GM12865 (cell line): ENCODE measurements at regions not wholly inside any gene's neighbourhood (a gene's known extent, or its start where the extent isn't known, plus 50 kb on each side); places are given as distances from the start of the nearest gene placed in this dataset.

ENCODE experiments used
- DNase-seq: peaks from one replicate; pipeline ENCODE4 v3.0.0; 2010; ENCODE audit warnings: low read depth
- H3K4me3 ChIP-seq: 2 replicates; pipeline ENCODE4 v1.5.1; 2011; ENCODE audit warnings: mild to moderate bottlenecking, low read depth, low read length, control low read depth
- CTCF ChIP-seq: IDR thresholded peaks from 2 replicates; pipeline ENCODE4 v1.5.1; 2011; ENCODE audit warnings: low read length, control low read depth, low read depth, inconsistent platforms; ENCODE audit not compliant: insufficient read depth; ENCODE audit errors: missing control alignments

DNA sequence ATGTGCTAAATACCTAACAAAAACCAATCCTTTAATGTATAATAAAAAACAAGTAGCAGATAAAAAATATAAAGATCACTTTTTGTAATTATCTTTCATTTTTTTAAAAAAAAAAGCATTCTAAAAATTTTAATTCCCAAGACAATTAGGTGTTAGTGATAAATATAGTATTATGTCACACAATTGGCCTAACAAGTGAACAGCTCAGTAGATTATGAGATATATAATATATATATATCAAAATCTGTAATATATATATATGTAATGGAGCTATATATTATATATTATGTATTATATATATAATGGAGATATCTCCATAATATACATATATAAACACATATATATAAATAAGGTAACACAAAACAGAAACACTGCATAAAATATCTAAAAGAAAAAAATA, 1531.1 kb upstream of the MIR17HG start:
- no peak for TF ChIP-seq CTCF
- H3K4me3 ChIP-seq: no peak overlapping the region
- DNase-seq: no peak

- TF ChIP-seq CTCF: no peak
- DNase-seq: no peak
- no peak overlapping the region for H3K4me3 ChIP-seq
Observed at GRCh38 chr13:89822467-89822866, 1525.0 kb upstream of the MIR17HG start.

DNA sequence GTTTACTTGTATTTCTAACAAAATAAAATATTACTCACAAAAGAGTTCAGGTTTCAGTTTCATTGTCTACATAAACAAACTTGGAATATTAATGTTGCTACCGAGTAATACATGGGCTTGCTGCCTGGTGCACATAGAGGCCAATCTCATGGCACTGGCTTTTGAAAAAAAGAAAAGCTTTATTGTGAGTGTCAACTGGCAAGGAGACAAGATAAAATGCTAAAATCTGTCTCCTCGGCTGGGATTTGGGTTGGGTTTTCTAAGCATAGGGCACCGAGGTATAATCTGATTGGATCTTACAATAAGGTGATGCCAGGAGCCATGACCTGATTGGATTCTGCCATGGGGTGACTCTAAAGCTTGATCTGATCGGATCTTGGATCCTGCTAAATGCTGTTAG, 1519.9 kb upstream of the MIR17HG start:
- no peak overlapping the region for H3K4me3 ChIP-seq
- no peak for DNase-seq
- TF ChIP-seq CTCF: no peak

DNA sequence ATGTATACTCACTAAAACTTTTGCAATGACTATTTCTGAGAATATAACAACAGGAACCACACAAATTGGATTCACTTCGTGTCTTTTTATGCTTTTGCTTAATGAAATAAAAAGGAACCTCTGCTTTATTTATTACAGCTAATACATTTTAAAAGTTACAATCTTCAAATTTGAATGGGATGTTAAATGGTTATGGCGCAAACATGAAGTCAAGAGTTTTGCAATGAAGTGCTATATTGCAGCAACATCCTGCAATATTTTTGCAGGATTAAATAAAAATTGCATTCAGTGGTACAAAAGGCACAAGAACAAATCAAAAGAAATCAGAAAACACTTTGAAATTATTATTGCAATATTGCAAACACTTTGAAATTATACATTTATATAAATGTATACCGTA, 1519.0 kb upstream of the MIR17HG start:
- H3K4me3 ChIP-seq: no peak overlapping the region
- DNase-seq: no peak
- TF ChIP-seq CTCF: no peak

GRCh38 chr13:89831157-89831556, 1516.3 kb upstream of the MIR17HG start:
- no peak for DNase-seq
- TF ChIP-seq CTCF: no peak
- H3K4me3 ChIP-seq: no peak overlapping the region

DNA sequence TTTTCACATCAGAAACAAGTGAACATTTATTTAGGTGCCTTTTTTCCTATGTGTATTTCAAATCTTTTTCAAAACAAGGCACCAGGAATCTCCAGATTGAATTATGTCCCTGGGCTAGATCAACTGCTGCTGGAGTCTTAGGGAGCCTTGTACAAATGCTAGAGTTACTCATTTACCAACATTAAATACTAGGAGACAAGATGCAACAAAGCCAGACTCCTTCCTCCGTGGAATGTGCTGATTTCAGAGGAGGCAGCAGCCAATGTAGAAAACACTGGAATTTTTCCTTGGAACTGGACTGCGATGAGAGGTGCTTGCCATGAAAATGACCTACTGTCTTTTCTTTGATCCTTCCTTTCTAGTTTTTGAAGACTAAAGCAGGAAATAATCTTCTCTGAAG, 1514.7 kb upstream of the MIR17HG start:
- no peak for TF ChIP-seq CTCF
- no peak for DNase-seq

GRCh38 chr13:89843621-89844020, 1503.9 kb upstream of the MIR17HG start:
- DNase-seq: no peak
- no peak for TF ChIP-seq CTCF

More for the DNA sequence above, 1514.7 kb upstream of the MIR17HG start:
- no peak overlapping the region for H3K4me3 ChIP-seq

More at GRCh38 chr13:89843621-89844020, 1503.9 kb upstream of the MIR17HG start:
- H3K4me3 ChIP-seq: no peak overlapping the region
